Trophoblast cell (in vitro differentiated cells and primary cell): ENCODE measurements at regions not wholly inside any gene's neighbourhood (a gene's known extent, or its start where the extent isn't known, plus 50 kb on each side); places are given as distances from the start of the nearest gene placed in this dataset.

Experiments used
- DNase-seq, 2 donors: peaks; one replicate each; pipeline ENCODE4 v3.0.0-alpha.2; 2016
- H2AFZ ChIP-seq: 2 replicates; pipeline ENCODE4 v1.6.1; 2013; ENCODE audit warnings: low read length, moderate library complexity, mild to moderate bottlenecking; ENCODE audit not compliant: insufficient read depth, poor library complexity
- H2AK5ac ChIP-seq: 2 replicates; pipeline ENCODE4 v1.6.1; 2013; ENCODE audit warnings: mild to moderate bottlenecking, low read length
- H2BK120ac ChIP-seq: 2 replicates; pipeline ENCODE4 v1.6.1; 2013; ENCODE audit warnings: low read length, mild to moderate bottlenecking, moderate library complexity; ENCODE audit not compliant: insufficient read depth, poor library complexity
- H2BK12ac ChIP-seq: 2 replicates; pipeline ENCODE4 v1.6.1; 2013; ENCODE audit warnings: mild to moderate bottlenecking, low read length, moderate library complexity
- H2BK5ac ChIP-seq: 2 replicates; pipeline ENCODE4 v1.6.1; 2013; ENCODE audit warnings: low read length, low read depth, moderate library complexity, mild to moderate bottlenecking; ENCODE audit not compliant: poor library complexity
- H3K14ac ChIP-seq: 2 replicates; pipeline ENCODE4 v1.6.1; 2013; ENCODE audit warnings: mild to moderate bottlenecking, low read length
- H3K18ac ChIP-seq: 2 replicates; pipeline ENCODE4 v1.6.1; 2013; ENCODE audit warnings: mild to moderate bottlenecking, low read length
- H3K23ac ChIP-seq: 2 replicates; pipeline ENCODE4 v1.6.1; 2013; ENCODE audit warnings: low read length
- H3K27ac ChIP-seq: 2 replicates; pipeline ENCODE4 v1.5.1; 2013; ENCODE audit warnings: low read depth, mild to moderate bottlenecking, inconsistent platforms, low read length, moderate library complexity
- H3K27me3 ChIP-seq: 2 replicates; pipeline ENCODE4 v1.6.1; 2013; ENCODE audit warnings: inconsistent platforms, mild to moderate bottlenecking, low read length, moderate library complexity; ENCODE audit not compliant: insufficient read depth
- H3K36me3 ChIP-seq, 2 experiments: 1 replicate in 1 of 2; 2 replicates in 1 of 2; pipeline ENCODE4 v1.6.1; 2013; ENCODE audit warnings: low read length in 2 of 2, mild to moderate bottlenecking in 2 of 2, moderate library complexity in 1 of 2; ENCODE audit not compliant: insufficient read depth in 2 of 2, control insufficient read depth in 1 of 2
- H3K4ac ChIP-seq: 2 replicates; pipeline ENCODE4 v1.6.1; 2013; ENCODE audit warnings: low read depth, mild to moderate bottlenecking, low read length, moderate library complexity
- H3K4me1 ChIP-seq, 2 experiments: 1 replicate in 1 of 2; 2 replicates in 1 of 2; pipeline ENCODE4 v1.6.1; 2013; ENCODE audit warnings: low read length in 2 of 2, mild to moderate bottlenecking in 2 of 2, moderate library complexity in 1 of 2; ENCODE audit not compliant: insufficient read depth in 2 of 2, control insufficient read depth in 1 of 2
- H3K4me2 ChIP-seq: 2 replicates; pipeline ENCODE4 v1.6.1; 2013; ENCODE audit warnings: inconsistent platforms, mild to moderate bottlenecking, low read length, moderate library complexity
- H3K4me3 ChIP-seq: 2 replicates; pipeline ENCODE4 v1.5.1; 2013; ENCODE audit warnings: mild to moderate bottlenecking, low read depth, low read length, inconsistent platforms
- H3K79me1 ChIP-seq: one replicate; pipeline ENCODE4 v1.6.1; 2013; ENCODE audit warnings: low read length
- H3K79me2 ChIP-seq: 2 replicates; pipeline ENCODE4 v1.6.1; 2013; ENCODE audit warnings: low read length, mild to moderate bottlenecking; ENCODE audit not compliant: control insufficient read depth, insufficient read depth, poor library complexity
- H3K9ac ChIP-seq: 2 replicates; pipeline ENCODE4 v1.6.1; 2013; ENCODE audit warnings: mild to moderate bottlenecking, low read length
- H3K9me3 ChIP-seq: 2 replicates; pipeline ENCODE4 v1.6.1; 2013; ENCODE audit warnings: low read depth, mild to moderate bottlenecking, control low read depth, inconsistent platforms, low read length; ENCODE audit not compliant: insufficient read depth
- H4K12ac ChIP-seq: 2 replicates; pipeline ENCODE4 v1.6.1; 2013; ENCODE audit warnings: low read depth, mild to moderate bottlenecking, low read length, moderate library complexity
- H4K8ac ChIP-seq: 2 replicates; pipeline ENCODE4 v1.6.1; 2013; ENCODE audit warnings: low read depth, mild to moderate bottlenecking, low read length, moderate library complexity
- H4K91ac ChIP-seq: one replicate; pipeline ENCODE4 v1.6.1; 2013; ENCODE audit warnings: low read depth, mild to moderate bottlenecking, low read length, moderate library complexity
- WGBS: extraction: QIAGEN DNeasy Blood & Tissue Kit; methylation state at CpG from one replicate; pipeline ENCODE4 v1.1.7; 2013; ENCODE audit warnings: missing lambda C conversion rate; ENCODE audit not compliant: insufficient read length, insufficient coverage; ENCODE audit errors: extremely low coverage; 5-methylcytosine and 5-hydroxymethylcytosine counted together

DNA sequence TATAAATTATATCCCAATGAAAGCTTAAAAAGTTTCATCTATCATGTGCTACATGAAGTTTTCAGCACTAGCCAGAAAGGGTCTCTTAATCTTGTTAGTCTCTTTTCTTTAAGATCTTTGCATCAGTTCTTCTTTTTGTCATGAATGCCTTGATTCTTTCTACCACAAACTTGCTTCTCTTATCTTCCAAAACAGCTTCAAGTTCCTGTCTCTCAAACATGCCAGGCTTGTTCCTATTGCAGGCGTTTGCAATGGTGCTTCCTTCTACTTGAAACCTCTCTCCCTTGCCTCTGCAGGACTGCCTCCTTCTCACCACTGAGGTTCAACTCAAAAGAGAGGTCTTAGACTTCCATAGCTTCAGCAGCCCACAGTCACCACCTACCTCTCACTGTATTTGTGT, 104.3 kb upstream of the FRMD4B start:
- Histone ChIP-seq H2BK120ac (no peak overlapping the region), H3K4me3 (no peak overlapping the region), H3K4ac (no peak overlapping the region), H3K27me3 (no peaks in the 10 kb centered on the region), H3K23ac (no peak overlapping the region), H2BK12ac (no peak overlapping the region), H3K79me1 (no peaks in the 10 kb centered on the region), H3K14ac (no peak overlapping the region), H3K18ac (no peak overlapping the region), H3K9ac (no peak overlapping the region), H4K12ac (no peak overlapping the region), H2AFZ (no peak overlapping the region), H2AK5ac (no peak overlapping the region), H3K4me1 (no peaks in the 10 kb centered on the region), H2BK5ac (no peak overlapping the region), H4K91ac (no peak overlapping the region), H3K4me2 (no peak overlapping the region), H3K36me3 (no peaks in the 10 kb centered on the region), H3K9me3 (no peaks in the 10 kb centered on the region), H3K79me2 (no peaks in the 10 kb centered on the region), H4K8ac (no peak overlapping the region), H3K27ac (no peak overlapping the region)
- no CpG with 5 or more reads among the region's 1 CpG for WGBS
- DNase-seq: no peak

DNA sequence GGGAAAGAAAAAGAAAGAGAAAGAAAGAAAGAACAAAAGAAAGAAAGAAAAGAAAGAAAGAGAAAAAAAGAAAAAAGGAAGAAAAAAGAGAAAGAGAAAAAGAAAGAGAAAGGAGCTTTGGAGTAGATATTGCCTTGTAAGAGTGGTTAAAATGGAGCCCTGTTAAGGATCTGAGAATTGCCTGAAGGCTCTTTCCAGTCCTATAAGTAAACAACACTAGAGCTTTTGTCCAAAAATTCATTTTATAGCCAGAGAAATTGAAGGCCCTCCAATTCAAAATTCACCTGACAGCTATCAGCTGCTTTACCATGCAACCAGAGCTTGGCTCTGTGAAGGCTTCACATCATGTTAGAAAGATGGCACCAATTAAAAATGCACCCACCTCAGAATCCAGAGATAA, 102.1 kb upstream of the FRMD4B start:
- Histone ChIP-seq H3K18ac (no peak overlapping the region), H3K23ac (no peak overlapping the region), H3K14ac (no peak overlapping the region), H2BK120ac (no peak overlapping the region), H3K79me1 (no peaks in the 10 kb centered on the region), H3K4me3 (no peak overlapping the region), H4K8ac (no peak overlapping the region), H3K27ac (no peak overlapping the region), H3K36me3 (no peaks in the 10 kb centered on the region), H2AK5ac (no peak overlapping the region), H3K27me3 (no peaks in the 10 kb centered on the region), H3K4me1 (no peaks in the 10 kb centered on the region), H3K79me2 (no peaks in the 10 kb centered on the region), H2AFZ (no peak overlapping the region), H3K4ac (no peak overlapping the region), H2BK12ac (no peak overlapping the region), H3K4me2 (no peak overlapping the region), H4K91ac (no peak overlapping the region), H2BK5ac (no peak overlapping the region), H4K12ac (no peak overlapping the region), H3K9ac (no peak overlapping the region), H3K9me3 (peaks cover 1% of the 10 kb centered on the region)
- no peak for DNase-seq

DNA sequence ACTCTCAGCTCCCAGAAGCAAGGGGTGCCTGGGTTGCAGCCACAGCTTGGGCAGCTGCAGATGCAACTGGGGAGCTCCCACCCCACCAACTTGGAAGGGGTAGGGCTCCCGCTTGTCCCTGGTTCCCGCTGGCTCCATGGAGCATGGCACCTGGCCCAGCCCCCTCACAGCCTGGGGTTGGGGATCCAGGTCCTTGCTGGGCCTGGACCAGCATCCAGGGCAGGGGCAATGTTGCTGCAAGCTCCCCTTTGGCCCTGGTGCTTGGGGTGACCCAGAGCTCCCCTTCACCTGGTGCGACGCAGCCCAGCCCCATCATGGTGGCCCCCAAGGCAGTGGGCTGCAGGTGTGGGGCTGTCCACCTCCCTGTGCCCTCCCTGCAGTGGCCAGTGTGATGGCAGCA, 99.6 kb upstream of the FRMD4B start:
- Histone ChIP-seq H2BK120ac (no peak overlapping the region), H3K36me3 (no peaks in the 10 kb centered on the region), H2BK5ac (no peak overlapping the region), H4K12ac (no peak overlapping the region), H3K4me1 (no peaks in the 10 kb centered on the region), H3K23ac (no peak overlapping the region), H3K4me2 (no peak overlapping the region), H3K4me3 (no peak overlapping the region), H3K9me3 (peaks cover 1% of the 10 kb centered on the region), H4K8ac (no peak overlapping the region), H3K4ac (no peak overlapping the region), H3K27me3 (no peaks in the 10 kb centered on the region), H3K79me2 (no peaks in the 10 kb centered on the region), H2AFZ (no peak overlapping the region), H3K27ac (no peak overlapping the region), H4K91ac (no peak overlapping the region), H3K79me1 (no peaks in the 10 kb centered on the region), H2BK12ac (no peak overlapping the region), H2AK5ac (no peak overlapping the region), H3K18ac (no peak overlapping the region), H3K14ac (no peak overlapping the region), H3K9ac (no peak overlapping the region)
- DNase-seq: no peak
- no CpG with 5 or more reads among the region's 4 CpGs for WGBS

DNA sequence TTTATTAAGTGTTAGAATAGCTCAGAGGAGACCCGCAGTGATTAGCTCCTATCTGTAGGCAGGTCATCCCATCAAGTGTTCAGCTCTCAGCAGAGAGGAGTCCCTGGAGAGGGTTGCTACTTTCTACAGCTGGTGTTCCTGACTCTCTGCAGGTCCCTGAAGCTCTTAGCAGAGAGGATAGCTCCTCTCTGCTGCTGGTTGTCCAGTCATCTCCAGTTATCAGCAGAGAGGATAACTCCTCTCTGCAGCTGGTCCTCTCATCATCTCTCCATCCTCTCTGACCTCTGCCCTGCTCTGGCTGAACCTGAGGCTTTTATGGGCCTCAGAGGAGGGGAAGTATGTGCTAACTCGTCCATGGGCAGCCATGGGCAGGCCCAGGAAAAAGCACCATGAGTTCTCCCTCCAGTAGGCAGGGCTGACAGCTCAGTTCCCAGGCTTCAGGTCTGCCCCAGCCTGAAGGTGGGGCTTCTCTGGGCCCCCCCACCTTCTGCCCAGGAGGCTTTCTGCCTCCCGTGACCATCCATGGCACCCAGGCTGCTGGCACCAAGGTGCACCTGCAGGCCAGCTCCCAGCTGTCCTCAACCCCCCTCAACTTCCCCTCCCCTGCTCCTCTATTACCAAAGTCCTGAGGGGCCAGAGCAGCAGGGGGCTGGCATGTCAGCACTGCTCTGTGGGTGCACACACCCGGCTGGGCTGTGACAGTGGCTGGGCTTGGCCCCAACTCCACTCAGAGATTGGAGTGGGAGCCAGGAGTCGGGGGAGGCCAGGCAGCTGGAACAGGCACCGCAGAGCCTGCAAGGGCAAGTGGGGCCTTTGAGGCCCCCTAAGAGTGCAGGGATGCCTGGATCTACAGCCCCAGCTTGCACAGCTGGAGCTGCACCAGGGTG, 98.9 kb upstream of the FRMD4B start:
- Histone ChIP-seq H3K4me3 (no peak overlapping the region), H3K27ac (no peak overlapping the region), H3K4me1 (no peaks in the 10 kb centered on the region), H3K4me2 (no peak overlapping the region), H2AK5ac (no peak overlapping the region), H3K9me3 (peaks cover 1% of the 10 kb centered on the region), H2BK12ac (no peak overlapping the region), H3K79me1 (no peaks in the 10 kb centered on the region), H3K23ac (no peak overlapping the region), H3K36me3 (no peaks in the 10 kb centered on the region), H3K9ac (no peak overlapping the region), H2BK5ac (no peak overlapping the region), H3K79me2 (no peaks in the 10 kb centered on the region), H2AFZ (no peak overlapping the region), H4K8ac (no peak overlapping the region), H3K14ac (no peak overlapping the region), H4K91ac (no peak overlapping the region), H3K27me3 (no peaks in the 10 kb centered on the region), H3K4ac (no peak overlapping the region), H2BK120ac (no peak overlapping the region), H3K18ac (no peak overlapping the region), H4K12ac (no peak overlapping the region)
- no peak for DNase-seq
- no CpG with 5 or more reads among the region's 6 CpGs for WGBS
